Activated CD8-positive, alpha-beta memory T cell treated with anti-CD3 and anti-CD28 coated beads for 4 hours (primary cell): ENCODE measurements at regions not wholly inside any gene's neighbourhood (a gene's known extent, or its start where the extent isn't known, plus 50 kb on each side); places are given as distances from the start of the nearest gene placed in this dataset.

Experiments used
- DNase-seq, 2 donors: peaks; one replicate each; pipeline ENCODE4 v3.0.0-alpha.2; 2020; ENCODE audit warnings: low read depth in 2 of 2

DNA sequence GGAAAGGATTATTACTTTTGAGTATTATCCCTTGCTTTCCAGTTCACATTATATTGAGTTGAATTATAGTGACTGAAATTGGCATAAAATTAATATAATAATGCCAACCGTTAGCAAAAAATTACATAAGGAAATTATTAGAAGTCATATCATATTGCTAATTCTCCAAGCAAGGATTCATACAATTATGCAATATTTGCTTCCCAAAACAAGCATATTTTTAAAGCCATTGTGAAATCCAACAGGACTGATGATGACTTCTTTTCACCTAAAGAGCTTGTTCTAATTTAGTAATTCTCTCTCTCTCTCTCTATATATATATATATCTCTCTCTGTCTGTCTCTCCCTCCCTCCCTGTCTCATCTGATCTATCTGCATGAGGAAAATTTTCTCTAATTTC is 283.5 kb downstream of the DSEL start:
- DNase-seq, result no peak

DNA sequence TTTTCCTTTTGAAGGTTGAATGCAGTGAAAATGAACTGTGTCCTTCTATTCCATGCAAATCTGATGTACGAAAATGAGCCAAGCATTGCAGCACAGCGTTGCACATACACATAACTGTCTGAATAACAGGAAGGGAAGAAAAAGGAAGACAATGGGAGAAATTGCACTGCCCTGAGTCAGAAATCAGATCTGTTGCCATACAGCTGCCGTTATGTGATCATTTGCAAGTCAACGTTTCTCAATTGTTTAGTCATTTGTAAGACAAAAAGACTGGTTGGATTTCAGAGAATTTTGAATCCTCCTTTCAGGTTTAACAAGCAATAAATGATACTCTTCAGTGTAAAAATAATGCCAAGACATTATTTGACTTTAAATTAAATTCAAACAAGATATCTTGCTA is 284.1 kb downstream of the DSEL start:
- DNase-seq, result no peak

DNA sequence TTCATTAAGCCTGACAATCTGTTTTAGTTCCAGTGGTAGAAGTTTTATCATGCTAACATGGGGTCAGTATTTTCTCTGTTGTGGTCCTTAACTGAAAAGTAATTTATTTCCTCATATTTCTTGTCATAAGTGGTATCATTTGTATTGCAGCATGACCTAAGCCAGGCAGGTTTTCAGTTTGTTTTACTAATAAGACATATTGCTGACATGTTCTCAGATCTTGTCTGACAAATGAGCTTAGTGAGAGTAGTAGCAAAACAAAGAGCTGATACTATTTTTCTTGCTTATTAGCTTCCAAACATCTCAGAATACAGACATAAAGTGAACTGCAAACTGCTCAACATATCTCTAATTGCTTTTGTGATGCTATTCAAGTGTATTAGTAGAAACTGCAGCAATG is 293.6 kb downstream of the DSEL start:
- DNase-seq, result no peak

DNA sequence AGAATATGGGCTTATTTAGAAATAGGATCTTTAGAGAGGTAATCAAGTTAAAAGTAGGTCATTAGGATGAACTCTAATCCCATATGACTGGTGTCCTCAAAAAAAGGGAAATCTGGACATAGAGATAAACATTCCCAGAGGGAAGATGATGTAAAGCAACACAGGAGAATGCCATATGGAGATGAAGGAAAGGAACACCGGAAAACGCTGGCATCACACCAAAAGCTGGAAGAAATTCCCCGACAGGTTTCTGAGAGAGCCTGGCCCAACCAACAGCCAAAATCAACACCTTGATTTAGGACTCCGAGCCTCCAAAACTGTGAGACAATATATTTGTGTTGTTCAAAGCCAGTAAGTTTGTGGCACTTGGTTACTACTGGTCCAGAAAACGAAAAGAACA is 296.7 kb downstream of the DSEL start:
- DNase-seq, result no peak

DNA sequence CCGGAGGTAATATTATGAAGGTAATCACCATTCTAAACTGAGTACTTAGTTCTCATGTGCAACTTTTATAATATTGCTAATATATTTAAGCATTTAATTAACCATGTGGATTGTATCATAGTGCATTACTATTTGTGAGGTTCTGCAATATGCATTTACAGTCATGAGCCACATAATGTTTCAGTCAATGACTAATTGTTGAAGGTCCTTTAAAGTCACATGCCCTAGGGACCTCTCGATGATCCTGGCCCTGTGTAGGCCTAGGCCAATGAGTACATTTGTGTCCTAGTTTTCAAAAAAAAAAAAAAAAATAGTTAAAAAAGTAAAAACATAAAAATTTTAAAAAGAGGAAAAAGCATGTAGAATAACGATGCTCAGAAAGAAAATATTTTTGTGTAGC is 298.0 kb downstream of the DSEL start:
- DNase-seq, result no peak

DNA sequence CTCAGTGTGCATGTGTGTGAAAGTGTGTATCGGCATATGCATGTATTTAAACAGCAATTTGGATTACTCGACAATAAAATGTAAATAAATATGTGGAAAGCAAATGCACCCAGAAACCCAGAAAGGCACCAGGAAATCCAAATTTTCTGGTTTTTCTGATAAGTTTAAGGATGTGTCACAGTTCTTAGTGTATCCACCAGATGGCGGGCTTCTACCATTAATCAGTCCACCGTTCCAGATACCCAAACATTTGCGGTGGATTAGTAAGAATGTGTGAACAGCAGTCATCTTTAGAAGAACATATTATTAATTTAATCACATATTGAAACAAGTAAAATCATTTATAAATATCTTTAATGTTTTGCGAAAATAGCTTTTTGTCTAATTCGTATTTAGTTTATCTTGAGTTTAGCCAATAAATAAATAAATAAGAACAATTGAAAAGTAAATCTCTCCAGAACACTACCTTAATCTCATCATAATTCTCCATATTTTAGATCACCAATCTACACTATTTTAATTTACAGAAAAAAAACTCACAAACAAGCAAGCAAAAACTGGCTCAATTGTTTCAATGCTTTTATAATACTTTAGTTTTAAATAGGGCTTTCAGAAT is 298.9 kb downstream of the DSEL start:
- DNase-seq, result peak; percentile 8 to 28

DNA sequence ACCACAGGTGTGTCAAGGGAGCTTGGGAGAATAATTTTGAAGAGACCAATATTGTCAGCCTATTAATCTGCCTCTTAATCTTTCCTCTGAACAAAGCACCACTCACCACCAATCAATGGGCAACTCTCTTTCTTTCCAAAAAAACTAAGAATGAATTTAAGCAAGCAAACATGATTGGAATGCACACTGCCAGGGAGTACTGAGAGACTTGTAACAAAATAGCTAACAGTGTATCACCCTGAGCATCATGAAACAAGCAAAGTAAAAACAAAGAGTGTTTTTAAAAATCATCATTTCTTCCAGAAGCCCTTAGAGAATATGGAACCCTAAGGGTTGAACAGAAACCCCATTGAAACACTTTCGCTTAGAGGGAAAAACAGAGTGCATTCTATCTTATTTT is 299.7 kb downstream of the DSEL start:
- no peak for DNase-seq

DNA sequence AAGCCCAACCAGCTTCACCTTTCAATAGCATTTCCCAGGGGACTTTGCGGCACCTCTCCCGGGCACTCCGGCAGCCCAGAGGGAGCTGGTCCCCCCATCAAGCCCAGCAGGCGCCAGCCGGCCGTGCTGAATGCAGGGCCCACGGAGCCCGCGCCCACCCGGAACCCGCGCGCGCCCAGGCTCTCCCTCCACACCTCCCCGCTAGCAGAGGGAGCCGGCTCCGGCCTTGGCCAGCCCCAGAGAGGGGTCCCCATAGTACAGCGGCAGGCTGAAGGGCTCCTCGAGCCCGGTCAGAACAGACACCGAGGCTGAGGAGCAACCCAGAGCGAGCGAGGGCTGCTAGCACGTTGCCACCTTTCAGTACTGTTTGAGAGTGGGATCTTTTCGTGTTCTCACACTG is 300.8 kb downstream of the DSEL start:
- DNase-seq, result no peak

DNA sequence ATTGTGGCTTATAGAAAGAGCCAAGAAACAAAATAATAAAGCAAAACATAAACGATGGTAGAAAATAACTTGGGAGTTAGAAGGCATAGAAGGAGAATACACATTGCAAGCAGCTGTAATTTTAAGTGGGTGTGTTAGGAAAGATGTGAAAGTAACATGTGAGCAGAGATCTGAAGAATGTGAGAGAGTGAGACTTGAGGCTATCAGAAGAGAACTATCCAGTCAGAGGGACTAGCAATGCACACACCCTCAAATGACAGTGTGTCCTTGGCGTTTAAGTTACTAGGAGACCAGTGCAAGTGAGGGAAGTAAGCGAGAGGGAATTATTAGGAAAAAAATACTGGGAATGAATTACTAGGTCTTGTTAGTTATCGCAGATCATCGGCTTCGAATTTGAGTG is 304.9 kb downstream of the DSEL start:
- no peak for DNase-seq

DNA sequence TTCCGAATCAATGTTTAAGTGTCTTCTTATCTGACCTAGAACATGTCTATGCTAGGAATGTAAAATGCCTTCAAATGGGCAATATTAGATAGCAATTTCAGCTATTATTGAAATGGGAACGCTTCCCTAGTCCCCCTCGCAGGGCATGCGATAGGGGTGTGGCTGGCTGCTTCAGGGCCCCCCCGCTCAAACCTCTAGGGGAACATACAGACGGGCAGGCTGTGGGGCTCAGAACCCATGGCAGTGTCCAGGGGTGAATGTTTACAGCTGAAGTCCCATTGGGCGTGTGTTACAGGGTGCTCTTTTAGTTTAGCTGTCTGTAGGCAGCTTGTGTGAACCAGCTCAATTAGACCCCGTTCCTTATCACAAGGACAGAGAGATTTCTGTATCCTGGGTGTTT is 315.9 kb downstream of the DSEL start:
- no peak for DNase-seq

DNA sequence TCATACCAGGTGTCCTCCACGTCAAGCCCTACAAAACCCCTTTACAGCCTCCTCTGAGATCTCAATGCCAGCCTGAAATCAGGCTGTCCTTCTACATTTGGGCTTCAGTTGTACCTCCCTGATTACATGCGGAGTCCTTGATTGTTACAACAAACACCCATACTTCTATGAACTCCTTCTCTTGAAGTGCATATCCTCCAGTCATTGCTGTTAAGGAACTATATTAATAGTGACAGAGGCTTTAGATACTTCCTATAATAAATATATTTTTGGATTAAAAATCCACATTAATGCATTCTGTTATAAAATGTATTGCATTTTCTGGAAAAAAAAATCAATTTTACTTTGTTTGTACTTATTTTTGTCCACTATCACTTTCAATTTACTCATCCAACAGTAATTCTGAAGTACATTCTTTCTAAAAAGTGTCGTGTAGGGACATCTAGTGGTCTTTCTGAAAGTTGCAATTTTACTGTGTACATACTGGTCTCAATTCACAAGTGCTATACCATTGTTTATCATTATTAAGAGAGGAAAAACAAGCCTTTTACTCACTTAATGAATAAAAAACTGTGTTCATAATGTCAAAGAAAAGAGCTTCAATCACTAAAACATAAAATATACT is 316.4 kb downstream of the DSEL start:
- DNase-seq, result no peak

DNA sequence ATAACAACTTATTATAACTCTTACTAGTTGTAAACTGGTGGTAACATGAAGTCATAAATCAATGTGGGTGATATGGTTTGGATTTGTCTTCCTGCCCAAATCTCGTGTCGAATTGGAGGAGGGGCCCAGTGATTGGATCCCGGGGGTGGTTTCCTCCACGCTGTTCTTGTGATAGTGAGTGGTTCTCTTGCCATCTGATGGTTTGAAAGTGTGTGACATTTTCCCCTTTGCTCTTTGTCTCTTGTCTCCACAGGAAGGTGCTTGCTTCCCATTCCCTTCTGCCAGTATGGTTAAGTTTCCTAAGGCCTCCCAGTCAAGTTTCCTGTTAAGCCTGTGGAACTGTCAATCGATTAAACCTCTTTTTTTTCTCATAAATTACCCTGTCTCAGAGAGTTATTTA is 321.6 kb downstream of the DSEL start:
- no peak for DNase-seq

DNA sequence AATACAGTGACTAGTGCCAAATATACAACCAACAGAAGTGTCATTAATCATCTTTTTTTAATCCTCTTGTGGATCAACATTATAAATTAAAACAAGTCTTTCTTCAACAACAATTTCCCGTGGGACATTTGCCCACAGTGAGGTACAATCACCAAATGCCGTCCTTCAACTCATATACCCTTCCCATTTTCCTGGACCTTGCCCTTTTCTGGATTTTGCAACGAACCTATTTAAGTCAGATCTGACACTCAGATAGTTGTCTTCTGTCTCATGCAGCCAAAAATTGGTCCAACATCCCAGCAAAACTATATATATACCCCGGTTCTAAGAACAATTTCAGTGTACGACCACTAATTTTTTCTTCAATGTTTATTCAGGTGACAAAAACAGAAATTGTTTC is 324.0 kb downstream of the DSEL start:
- no peak for DNase-seq

DNA sequence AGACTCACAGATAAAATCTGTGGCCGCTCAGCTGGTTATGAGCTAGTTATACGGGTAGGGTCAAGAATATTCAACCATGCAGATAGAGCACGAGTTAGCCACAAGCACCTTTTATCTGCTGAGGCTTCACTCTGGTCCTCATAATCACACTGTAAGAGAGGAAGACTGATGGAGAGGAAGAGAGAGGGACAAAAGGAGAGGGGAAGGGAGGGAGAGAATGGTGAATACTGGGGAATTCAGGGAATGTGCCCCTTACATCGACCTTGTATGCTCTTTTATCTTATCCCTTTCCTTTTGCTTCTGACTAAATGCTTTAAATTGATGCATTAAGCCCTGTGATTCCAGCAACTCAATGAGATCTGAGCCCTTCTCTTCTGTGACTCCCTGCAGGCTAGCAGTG is 333.1 kb downstream of the DSEL start:
- DNase-seq, result no peak

DNA sequence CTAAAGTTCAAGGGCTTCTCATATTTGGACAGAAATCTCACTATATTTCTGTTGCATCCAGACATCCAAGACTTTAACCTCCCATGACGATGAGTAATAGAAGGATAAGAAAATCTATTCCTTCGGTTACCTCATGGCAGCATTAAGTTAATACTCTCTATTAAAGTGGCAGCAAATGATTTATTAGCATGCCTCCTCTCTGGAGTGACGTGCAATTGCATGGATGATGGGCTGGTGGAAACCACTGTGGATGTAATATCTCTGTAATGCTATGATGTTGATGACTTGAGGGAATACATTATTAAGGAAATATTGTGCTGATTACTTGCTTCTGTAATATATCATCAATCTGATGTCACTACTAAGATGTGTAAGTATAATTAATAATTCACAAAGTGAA is 336.8 kb downstream of the DSEL start:
- DNase-seq, result no peak

DNA sequence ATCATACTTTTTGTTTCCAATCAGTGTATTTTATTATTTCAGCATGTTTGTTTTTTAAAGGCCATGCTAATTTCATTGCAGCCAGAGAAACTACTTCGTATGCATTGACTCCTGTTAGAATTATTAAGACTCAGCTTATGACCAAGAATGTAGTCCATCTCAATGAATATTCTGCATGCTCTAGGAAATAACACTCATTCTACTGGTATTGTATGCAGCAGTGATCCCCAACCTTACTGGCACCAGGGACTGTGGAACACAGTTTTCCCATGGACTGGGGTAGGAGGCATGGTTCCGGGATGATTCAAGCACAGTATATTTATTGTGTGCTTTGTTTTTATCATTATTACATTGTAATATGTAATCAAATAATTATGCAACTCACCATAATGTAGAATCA is 356.9 kb downstream of the DSEL start:
- no peak for DNase-seq

DNA sequence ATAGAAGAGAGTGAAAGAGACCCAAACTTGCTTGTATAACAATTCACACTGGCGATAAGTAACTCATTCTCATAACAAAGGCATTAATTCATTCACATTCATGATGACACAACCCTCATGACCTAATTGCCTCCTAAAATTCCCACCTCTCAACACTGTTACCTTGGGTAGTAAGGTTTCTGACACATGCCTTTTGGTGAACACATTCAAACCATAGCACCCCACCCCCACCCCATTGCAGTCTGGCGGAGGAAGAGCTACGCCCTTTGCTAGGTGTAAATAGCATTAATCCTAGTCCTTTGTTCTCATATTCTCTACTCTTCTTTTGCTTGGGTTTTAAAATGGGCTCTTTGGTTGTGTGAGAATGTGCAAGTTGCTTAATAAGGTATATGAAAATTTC is 361.5 kb downstream of the DSEL start:
- no peak for DNase-seq

DNA sequence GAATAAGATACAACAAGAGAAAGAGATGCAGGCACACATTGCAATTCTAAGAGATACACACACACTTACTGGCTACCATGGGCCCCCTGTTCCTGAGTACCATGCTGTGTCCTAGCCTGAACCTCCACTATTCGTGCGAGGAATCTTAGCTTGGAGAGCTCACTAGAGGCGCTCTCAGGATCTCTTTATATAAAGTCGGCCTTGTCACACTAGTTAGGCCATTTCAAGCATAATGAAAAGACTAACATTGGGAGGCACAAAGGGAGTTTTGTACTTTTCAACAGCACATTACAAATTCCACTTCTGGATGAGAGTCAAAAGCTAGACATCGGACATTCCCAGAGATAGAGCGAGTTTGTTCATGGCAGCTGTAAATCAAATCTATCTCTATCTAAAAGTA is 365.2 kb downstream of the DSEL start:
- DNase-seq, result no peak

DNA sequence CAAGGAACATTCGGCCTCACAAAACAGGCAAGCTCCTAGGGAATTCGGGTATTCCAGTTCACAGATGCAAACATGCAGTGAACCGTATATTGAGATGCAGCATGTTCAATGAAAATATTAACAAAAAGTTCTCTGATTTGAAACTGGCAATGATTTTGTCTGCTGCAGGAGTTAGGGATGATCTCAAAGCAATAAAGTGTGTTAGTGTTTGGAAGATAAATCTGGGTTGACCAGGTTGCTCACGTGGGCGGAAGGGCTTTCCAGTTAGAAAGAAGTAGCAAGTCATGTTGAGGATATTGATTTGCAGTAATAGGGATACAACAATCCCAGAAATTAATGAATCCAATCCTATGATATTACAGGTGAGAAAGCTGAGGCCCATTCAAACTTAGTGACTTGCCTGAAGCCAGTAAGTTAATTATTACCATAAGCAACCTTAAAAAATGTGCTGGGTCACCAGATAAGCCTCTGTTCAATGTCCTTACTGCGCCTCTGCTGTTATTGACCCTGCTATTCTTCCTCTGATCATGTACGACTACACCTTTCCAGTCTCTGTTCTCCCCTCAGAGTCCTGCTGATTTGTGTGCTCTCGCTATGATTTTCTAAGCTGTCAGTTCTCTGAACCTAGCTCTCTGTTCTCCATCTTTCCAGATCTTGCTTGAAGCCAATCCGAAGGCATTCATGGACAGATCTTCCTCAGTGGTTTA is 370.8 kb downstream of the DSEL start:
- DNase-seq, result no peak

DNA sequence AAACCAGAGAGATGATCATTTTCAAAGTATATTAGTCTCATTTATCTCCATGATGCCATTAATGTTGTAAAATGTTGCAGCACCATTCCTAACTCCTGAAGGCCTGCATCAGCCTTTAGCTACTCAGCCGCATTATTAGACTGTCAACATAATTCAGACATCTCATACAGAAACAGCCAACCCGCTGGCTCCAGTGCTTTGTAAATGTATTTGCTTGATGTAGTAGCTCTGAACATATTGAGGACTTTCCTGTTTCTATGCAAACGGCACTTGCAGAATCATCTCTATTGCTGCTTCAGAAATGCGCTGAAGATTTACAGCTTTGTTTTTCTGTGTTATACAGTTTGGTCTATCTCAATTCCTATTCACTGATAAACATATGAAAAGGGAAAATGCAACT is 372.2 kb downstream of the DSEL start:
- DNase-seq, result no peak

DNA sequence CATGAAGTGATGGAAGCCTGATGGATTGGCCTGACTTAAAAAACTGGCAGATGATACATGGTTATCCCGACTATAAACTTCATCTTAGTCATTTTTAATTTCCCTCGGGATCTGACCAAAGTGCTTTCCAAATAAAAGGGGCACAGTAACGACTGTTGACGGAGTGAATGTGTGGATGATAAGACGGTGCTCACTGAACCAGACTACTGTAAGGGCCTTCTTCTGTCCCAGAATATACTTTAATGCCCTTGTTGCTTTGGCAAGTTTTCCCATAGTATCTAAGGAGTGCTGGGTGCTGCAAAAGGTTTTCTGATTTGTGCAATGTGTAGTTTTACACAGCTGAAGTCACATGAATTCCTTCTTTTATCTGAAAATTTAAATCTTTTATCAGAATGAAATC is 373.5 kb downstream of the DSEL start:
- DNase-seq, result no peak

DNA sequence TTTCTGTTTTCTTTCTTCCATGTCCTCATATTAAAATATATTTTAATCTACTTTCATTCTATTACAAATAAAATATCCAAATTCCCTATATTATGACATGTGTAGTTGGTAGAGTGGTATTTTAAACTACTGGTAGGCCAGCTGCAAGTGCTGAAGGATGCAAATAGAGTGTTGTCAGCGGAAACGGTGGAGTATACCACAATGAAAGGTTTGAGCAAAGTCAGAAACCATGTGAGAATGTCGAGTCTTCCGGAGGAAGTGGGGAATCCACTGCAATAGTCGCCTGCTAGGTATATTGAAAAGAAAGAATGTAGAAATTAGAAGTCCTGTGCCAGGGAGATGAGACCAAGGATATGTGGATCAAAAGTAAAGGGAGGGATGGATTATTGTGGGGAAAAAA is 373.9 kb downstream of the DSEL start:
- no peak for DNase-seq

DNA sequence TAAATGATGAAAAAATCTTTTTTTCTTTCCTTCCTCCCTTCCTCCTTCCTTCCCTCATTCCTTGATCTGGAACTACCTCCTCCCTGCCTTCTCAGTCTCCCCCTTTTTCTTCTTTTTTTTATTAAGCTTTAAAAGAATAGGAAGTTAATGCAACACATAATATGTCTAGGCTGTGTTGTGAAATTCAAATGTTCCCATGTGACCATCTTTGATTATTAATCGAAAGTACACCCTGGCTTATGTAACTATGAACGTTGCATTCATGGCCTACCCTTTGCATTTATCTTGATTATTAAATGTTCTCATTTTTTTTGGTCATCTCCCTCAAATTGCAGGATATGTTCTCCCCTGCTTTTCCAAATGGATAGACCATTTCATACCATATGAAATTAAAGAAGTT is 376.0 kb downstream of the DSEL start:
- DNase-seq, result no peak

DNA sequence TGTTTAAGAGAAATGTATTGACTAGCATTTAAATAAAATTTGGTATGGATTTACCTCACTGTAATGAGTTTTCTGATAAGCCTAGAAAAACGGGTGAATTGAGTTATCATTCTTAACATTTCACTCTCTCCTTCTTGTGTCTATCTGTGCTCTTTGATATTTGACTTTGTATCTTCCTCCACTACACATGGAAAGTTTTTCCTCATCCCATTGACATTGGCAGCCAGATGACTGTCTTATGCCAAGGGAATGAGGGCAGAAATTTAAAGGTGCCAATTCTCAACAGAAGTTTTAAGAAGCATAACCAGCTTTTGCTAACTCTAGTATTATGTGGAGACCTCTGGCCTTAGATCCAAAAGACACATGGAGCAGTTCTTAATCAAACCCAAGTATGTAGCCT is 376.6 kb downstream of the DSEL start:
- no peak for DNase-seq
